GM12878 (cell line): ENCODE measurements at regions not wholly inside any gene's neighbourhood (a gene's known extent, or its start where the extent isn't known, plus 50 kb on each side); places are given as distances from the start of the nearest gene placed in this dataset.

Experiments
- ATAC-seq: fragments of 200-7000 bp; cut with Tn5 transposase; 3 replicates; pipeline ENCODE4 v1.9.1; 2020; ENCODE audit warnings: mild to moderate bottlenecking, moderate library complexity
- BruUV-seq: library from RNA; stranded (reverse); fragments of 400-500 nt; replicated peaks from 2 replicates; lab custom pipeline; 2021; lab: Mats Ljungman, UMichigan
- CTCF ChIA-PET: fragments of 300-600 bp; sonication (Branson Sonifier 250); formaldehyde crosslinking; extraction: SDS; loops from one replicate; lab custom pipeline; 2021; ENCODE audit warnings: inconsistent platforms; lab: Yijun Ruan, JAX
- POLR2A ChIA-PET: fragments of 350-600 bp; formaldehyde crosslinking; extraction: SDS; loops from one replicate; lab custom pipeline; 2021; ENCODE audit warnings: inconsistent platforms; lab: Charles Lee
- RAD21 ChIA-PET: fragments of 300-600 bp; sonication (Branson Sonifier 250); formaldehyde crosslinking; loops from one replicate; lab custom pipeline; 2023; ENCODE audit warnings: antibody characterized with exemption; ENCODE audit not compliant: unreplicated experiment; lab: Charles Lee
- SMC1A ChIA-PET: fragments of 300-600 bp; sonication (Branson Sonifier 250); formaldehyde crosslinking; loops from one replicate; lab custom pipeline; 2023; ENCODE audit not compliant: unreplicated experiment, uncharacterized antibody; lab: Charles Lee
- DNase-seq: peaks from one replicate; pipeline ENCODE4 v3.0.0-alpha.2; 2011; ENCODE audit warnings: low read depth, low spot score
- FAIRE-seq: peaks from 3 replicates; lab custom pipeline; 2011; peaks lifted over from hg19 to GRCh38; lab: Jason Lieb, UNC
- H2AFZ ChIP-seq: 2 replicates; pipeline ENCODE4 v1.6.0; 2011; ENCODE audit warnings: low read depth, low read length, control low read depth; ENCODE audit not compliant: control insufficient read depth
- H3K27ac ChIP-seq: 2 replicates; pipeline ENCODE4 v1.5.1; 2011; ENCODE audit warnings: control low read depth; ENCODE audit not compliant: control insufficient read depth, insufficient read depth
- H3K27me3 ChIP-seq, 2 experiments: replicated peaks in 1 of 2; 2 replicates each; pipeline versions ENCODE4 v1.6.0 to v1.6.1; 2011; ENCODE audit warnings: low read length in 1 of 2; ENCODE audit not compliant: control insufficient read depth in 2 of 2, insufficient read depth in 2 of 2
- H3K36me3 ChIP-seq, 2 experiments: 2 replicates each; pipeline ENCODE4 v1.5.1; 2011; ENCODE audit warnings: low read length in 1 of 2; ENCODE audit not compliant: control insufficient read depth in 2 of 2, insufficient read depth in 2 of 2
- H3K4me1 ChIP-seq: 2 replicates; pipeline ENCODE4 v1.6.1; 2011; ENCODE audit warnings: mild to moderate bottlenecking, low read length, moderate library complexity, mixed read lengths; ENCODE audit not compliant: control insufficient read depth, insufficient read depth
- H3K4me2 ChIP-seq: 2 replicates; pipeline ENCODE4 v1.6.0; 2011; ENCODE audit warnings: control low read depth; ENCODE audit not compliant: control insufficient read depth, insufficient read depth
- H3K4me3 ChIP-seq: fragments of 200-600 bp; sonication (generic); 2 replicates; pipeline ENCODE4 v1.5.1; 2016
- H3K79me2 ChIP-seq: 2 replicates; pipeline ENCODE4 v1.6.0; 2011; ENCODE audit warnings: low read length; ENCODE audit not compliant: control insufficient read depth, insufficient read depth
- H3K9ac ChIP-seq: 2 replicates; pipeline ENCODE4 v1.8.0; 2011; ENCODE audit warnings: low read length, control low read depth, mixed read lengths; ENCODE audit not compliant: control insufficient read depth, insufficient read depth
- H3K9me3 ChIP-seq: replicated peaks from 3 replicates; pipeline ENCODE4 v1.5.1; 2011; ENCODE audit warnings: mild to moderate bottlenecking, low read length; ENCODE audit not compliant: control insufficient read depth, insufficient read depth
- H4K20me1 ChIP-seq: 2 replicates; pipeline ENCODE4 v1.6.0; 2011; ENCODE audit not compliant: control insufficient read depth, insufficient read depth
- TCF7 ChIP-seq: IDR thresholded peaks from 2 replicates; pipeline ENCODE4 v1.6.1; 2014; ENCODE audit warnings: antibody characterized with exemption, borderline replicate concordance
- YBX1 ChIP-seq: fragments of 450-650 bp; IDR thresholded peaks from 2 replicates; pipeline ENCODE4 v1.6.1; 2016; ENCODE audit warnings: antibody characterized with exemption
- ZNF384 ChIP-seq: IDR thresholded peaks from 2 replicates; pipeline ENCODE4 v1.6.1; 2012; ENCODE audit warnings: low read depth, mild to moderate bottlenecking, low read length, improper control_type of control experiment, borderline replicate concordance
- ZZZ3 ChIP-seq: IDR thresholded peaks from 2 replicates; pipeline ENCODE4 v1.6.1; 2011; ENCODE audit warnings: low read depth; ENCODE audit not compliant: control insufficient read depth, insufficient read length
- in situ Hi-C: fragments of 300-500 bp; cut with MboI; formaldehyde crosslinking; loops from 9 replicates; pipeline ENCODE4 v1.14.3; 2018; ENCODE audit warnings: mixed read lengths
- intact Hi-C: fragments of 100-400 bp; cut with micrococcal nuclease; formaldehyde crosslinking; loops from one replicate; pipeline ENCODE4 v1.14.2; 2022; ENCODE audit not compliant: unreplicated experiment
- TF ChIP-seq, protein P1 (sequence below): fragments of 450-650 bp; IDR thresholded peaks from 2 replicates; pipeline ENCODE4 v1.6.1; 2017; ENCODE audit warnings: low read depth, mild to moderate bottlenecking, moderate library complexity
- TF ChIP-seq, protein P2 (sequence below): IDR thresholded peaks from 2 replicates; pipeline ENCODE4 v1.6.1; 2011; ENCODE audit warnings: borderline replicate concordance, low read depth, mild to moderate bottlenecking, moderate library complexity, mixed read lengths, low read length; ENCODE audit not compliant: insufficient read depth; ENCODE audit errors: extremely low read length

DNA sequence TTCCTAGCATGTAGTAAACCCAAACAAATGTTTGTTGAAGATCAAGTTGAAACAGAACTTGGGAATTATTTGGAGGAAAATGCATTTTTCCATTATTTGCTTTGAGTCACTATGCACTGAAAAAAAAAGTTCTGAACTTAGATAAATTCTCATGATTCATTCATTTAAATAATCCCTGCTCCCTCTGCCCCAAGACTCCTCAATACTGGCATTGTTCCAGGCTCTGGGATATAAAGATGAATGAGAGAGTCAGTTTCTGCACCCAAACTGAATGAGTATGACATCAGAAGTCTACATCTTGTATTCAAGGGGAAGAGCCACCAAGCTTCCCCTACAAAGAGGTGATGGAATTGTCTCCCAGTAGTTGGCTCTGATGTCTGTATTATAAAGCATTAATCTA, 123.9 kb downstream of the SEC61B start:
- in situ Hi-C loops = no loop called here
- ChIA-PET POLR2A (no interaction called here), CTCF (interaction anchor here (1.0 to 1.4 kb wide), 3 partner anchors 9 to 15 kb away, joined by 3 to 5 read pairs (median 3); no protein-coding TSS in a partner anchor), SMC1A (interaction anchor here (1.5 kb wide), 1 partner anchor 11 kb away, joined by 5 read pairs; no protein-coding TSS in a partner anchor), RAD21 (no interaction called here)
- Histone ChIP-seq H3K4me1 (no peaks in the 10 kb centered on the region), H3K27me3 (no peaks in the 10 kb centered on the region), H3K4me3 (no peak overlapping the region), H3K9ac (no peak overlapping the region), H4K20me1 (no peaks in the 10 kb centered on the region), H3K36me3 (no peaks in the 10 kb centered on the region), H3K4me2 (no peak overlapping the region), H2AFZ (no peak overlapping the region), H3K9me3 (no peaks in the 10 kb centered on the region), H3K79me2 (no peaks in the 10 kb centered on the region), H3K27ac (no peak overlapping the region)
- TF ChIP-seq ZNF384 (no peak), YBX1 (no peak), TCF7 (no peak), ZZZ3 (no peak)
- TF ChIP-seq, protein P1, sequence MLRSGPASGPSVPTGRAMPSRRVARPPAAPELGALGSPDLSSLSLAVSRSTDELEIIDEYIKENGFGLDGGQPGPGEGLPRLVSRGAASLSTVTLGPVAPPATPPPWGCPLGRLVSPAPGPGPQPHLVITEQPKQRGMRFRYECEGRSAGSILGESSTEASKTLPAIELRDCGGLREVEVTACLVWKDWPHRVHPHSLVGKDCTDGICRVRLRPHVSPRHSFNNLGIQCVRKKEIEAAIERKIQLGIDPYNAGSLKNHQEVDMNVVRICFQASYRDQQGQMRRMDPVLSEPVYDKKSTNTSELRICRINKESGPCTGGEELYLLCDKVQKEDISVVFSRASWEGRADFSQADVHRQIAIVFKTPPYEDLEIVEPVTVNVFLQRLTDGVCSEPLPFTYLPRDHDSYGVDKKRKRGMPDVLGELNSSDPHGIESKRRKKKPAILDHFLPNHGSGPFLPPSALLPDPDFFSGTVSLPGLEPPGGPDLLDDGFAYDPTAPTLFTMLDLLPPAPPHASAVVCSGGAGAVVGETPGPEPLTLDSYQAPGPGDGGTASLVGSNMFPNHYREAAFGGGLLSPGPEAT = no peak
- TF ChIP-seq, protein P2, sequence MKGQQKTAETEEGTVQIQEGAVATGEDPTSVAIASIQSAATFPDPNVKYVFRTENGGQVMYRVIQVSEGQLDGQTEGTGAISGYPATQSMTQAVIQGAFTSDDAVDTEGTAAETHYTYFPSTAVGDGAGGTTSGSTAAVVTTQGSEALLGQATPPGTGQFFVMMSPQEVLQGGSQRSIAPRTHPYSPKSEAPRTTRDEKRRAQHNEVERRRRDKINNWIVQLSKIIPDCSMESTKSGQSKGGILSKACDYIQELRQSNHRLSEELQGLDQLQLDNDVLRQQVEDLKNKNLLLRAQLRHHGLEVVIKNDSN = no peak
- DNase-seq = no peak
- no peak for ATAC-seq
- intact Hi-C loops = no loop called here
- no TSS peak for BruUV-seq
- FAIRE-seq = no peak
